ENCODE measurements at regions not wholly inside any gene's neighbourhood (a gene's known extent, or its start where the extent isn't known, plus 50 kb on each side); places are given as distances from the start of the nearest gene placed in this dataset.

DNA sequence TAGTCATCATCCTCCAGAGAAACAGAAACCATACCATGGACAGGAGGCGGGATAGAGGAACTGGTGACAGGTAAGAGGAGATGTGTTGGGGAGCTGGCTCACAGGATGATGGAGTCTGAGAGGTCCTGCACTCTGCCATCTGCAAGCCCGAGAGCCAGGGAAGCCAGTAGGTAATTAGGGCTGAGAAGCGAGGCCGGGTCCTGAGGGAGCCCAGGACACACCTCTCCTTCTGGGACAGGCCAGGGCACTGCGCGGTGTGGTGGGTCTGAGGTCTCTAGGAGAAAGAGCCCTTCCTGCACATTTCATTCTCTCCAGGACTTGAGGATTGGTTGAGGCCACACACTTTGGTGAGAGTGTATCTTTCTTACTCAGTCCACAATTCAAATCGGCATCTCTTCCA lies 415.5 kb downstream of the GLRX3 start:
- DNase-seq (no peak), ATAC-seq (no peak)
- peaks cover 19% of the 10 kb centered on the region for H3K27me3 Mint-ChIP-seq
- no peaks in the 10 kb centered on the region for H3K9me3 Mint-ChIP-seq
- H3K4me3 Mint-ChIP-seq: no peak overlapping the region
- H3K4me1 Mint-ChIP-seq: no peaks in the 10 kb centered on the region
- peak overlapping the region in 1 of 2 donors; percentile 20 for H3K27ac Mint-ChIP-seq

DNA sequence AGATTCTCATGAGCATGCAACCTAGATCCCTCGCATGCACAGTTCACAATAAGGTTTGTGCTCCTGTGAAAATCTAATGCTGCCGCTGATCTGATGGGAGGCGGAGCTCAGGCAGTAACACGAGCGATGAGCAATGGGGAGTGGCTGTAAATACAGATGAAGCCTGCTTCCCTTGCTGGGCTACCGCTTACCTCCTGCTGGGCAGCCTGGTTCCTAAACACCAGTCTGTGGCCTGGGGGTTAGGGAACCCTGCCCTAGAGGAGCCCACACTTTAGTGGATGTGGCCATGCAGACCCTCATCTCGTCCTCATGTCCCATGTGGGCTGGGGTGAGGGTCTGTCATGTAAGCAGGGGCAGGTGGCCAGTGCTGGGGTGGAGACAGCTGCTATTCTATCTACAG lies 417.6 kb downstream of the GLRX3 start:
- H3K4me1 Mint-ChIP-seq: no peaks in the 10 kb centered on the region
- no peaks in the 10 kb centered on the region for H3K9me3 Mint-ChIP-seq
- ATAC-seq (no peak), DNase-seq (no peak)
- no peak overlapping the region for H3K4me3 Mint-ChIP-seq
- peaks cover 2% of the 10 kb centered on the region for H3K27me3 Mint-ChIP-seq
- H3K27ac Mint-ChIP-seq: no peak overlapping the region

DNA sequence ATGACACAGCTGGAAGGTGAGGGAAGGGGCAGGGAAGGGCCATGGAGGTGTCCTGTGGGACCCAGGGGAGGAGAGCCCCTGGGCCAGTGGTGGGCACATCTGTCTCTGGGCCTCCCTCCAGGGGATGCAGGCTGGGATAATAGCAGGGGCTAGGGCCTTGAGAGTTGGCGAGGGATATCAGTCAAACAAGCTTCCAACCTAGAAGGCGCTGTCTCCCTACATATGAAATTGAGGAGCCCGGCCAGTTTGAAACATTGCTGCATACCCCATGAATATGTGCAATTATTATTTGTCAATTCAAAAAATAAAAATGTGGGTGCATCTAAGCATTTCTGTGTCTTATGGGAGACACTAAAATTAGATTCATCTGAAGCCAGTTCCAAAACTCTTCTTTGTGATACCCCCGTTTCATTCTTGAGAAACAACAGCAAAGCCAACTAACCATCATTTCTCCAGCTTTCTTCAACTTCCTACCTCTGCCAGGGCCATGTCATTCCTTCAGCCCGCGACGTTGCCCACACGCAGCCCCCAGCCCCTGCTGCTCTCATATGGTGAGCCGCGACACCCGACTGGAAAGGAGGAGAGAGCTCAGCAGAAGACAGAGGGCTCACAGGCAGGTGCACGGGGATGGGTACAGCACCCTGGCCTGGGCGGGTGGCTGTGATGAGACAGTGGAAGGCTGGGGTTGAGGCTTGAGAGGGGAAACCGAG lies 418.7 kb downstream of the GLRX3 start:
- DNase-seq: no peak
- Mint-ChIP-seq H3K9me3 (no peaks in the 10 kb centered on the region), H3K4me1 (no peaks in the 10 kb centered on the region), H3K4me3 (no peak overlapping the region), H3K27me3 (no peaks in the 10 kb centered on the region), H3K27ac (no peak overlapping the region)
- ATAC-seq: no peak

DNA sequence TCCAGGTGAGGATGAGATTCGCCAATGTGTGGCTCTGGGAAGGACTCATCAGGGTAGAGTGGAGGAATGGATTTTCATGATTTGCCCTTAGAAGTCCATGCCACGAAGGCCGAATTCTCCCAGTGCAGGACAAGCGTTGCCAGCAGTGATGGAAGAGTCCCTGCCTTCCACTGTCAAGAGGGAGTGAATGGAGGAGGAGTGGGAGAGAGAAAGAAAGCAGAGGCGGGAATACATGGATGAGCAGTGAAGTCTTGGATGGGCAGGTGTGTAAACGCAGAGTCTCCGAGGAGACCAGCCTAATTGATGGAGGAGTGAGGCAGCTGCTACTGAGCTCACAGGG lies 419.2 kb downstream of the GLRX3 start:
- H3K27ac Mint-ChIP-seq: no peak overlapping the region
- no peaks in the 10 kb centered on the region for H3K27me3 Mint-ChIP-seq
- H3K4me1 Mint-ChIP-seq: no peaks in the 10 kb centered on the region
- no peak overlapping the region for H3K4me3 Mint-ChIP-seq
- DNase-seq: no peak
- no peaks in the 10 kb centered on the region for H3K9me3 Mint-ChIP-seq
- no peak for ATAC-seq

DNA sequence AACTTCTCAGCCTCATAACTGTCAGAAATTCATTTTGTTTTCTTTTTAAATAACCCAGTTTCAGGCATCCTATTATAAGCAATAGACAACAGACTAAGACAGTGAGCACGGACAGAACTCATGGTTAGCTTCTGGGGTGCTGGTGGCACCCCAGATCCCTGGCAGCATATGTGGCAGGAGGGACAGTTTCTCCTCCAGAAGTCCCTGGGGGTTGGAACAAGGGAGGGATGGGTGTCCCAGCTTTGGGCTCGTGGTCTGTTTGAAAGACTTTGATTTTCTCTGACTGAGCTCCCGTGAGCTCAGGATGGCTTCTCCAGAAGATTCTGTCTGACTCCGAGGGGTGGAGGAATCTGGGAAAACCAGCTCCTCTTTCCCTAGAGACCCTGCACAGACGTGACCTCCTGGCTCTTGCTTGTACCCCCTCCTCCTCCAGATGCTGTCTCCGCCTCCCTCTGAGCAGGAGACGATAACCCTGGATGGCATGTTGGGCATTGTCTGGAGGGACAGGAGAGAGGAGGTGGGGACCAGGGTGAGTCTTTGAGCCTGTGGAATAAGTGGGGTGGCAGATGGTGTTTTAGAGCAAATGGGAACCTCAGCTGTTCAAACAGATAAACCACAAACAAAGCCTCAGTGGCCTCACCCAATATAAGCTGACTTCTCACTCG lies 421.1 kb downstream of the GLRX3 start:
- no peak for DNase-seq
- Mint-ChIP-seq H3K9me3 (no peaks in the 10 kb centered on the region), H3K27ac (no peak overlapping the region), H3K4me1 (no peaks in the 10 kb centered on the region), H3K27me3 (no peaks in the 10 kb centered on the region), H3K4me3 (no peak overlapping the region)
- ATAC-seq: no peak

DNA sequence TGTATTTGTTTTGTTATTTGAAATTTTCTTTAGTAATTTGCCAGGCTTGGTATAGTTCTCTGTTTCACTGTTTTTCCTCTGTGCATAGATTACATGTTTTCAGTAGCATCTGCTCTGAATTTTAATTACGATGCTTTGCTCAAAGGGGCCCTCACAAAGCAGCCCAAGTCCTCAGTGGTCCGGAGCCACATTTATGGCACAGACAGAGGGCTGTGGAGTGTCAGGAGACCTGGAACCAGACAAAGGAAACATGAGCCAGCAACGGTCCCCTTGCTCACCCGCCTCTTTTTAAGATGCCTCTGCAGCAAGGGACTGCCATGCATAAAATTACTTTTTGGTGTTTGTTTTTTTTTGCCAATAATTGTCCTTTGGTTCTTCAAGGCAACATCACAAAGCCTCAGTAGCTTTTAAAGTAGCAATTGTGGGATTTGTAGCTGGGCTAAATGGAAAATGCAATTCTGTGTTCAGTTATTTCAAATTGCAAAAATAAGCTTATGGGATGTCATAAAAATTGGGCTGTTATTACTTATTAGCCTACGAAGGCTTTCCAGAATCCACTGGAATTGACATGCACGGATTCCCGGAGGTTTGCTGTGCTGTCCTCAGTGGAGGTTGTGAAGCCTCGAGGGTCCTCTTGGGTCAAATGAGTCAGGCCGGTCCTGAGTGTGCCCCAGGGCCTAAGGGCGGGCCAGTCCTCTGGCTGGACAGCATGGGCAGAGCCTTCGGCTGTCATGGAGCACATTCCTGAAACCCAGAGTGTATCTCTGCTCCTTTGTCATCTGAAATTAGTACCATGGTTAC lies 422.8 kb downstream of the GLRX3 start:
- DNase-seq (no peak), ATAC-seq (no peak)
- no peak overlapping the region for H3K4me3 Mint-ChIP-seq
- no peaks in the 10 kb centered on the region for H3K9me3 Mint-ChIP-seq
- H3K27me3 Mint-ChIP-seq: no peaks in the 10 kb centered on the region
- no peaks in the 10 kb centered on the region for H3K4me1 Mint-ChIP-seq
- no peak overlapping the region for H3K27ac Mint-ChIP-seq

DNA sequence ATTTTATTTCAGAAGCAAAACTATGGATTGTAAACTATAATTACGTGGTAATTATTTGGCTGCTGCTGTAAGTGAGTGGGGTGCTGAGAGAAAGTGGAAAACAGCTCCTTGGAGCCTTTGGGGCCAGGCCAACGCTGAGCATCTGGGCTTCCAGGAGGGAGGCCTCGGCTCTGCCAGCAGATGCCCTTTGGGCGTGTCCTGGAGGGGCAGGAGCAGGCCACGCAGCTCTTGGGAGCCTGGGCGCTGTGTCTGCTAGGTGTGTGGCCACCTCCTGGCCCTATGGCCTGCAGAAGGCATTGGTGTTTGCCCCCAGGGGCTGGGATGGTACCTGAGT lies 423.3 kb downstream of the GLRX3 start:
- H3K4me3 Mint-ChIP-seq: no peak overlapping the region
- no peaks in the 10 kb centered on the region for H3K4me1 Mint-ChIP-seq
- no peak for ATAC-seq

DNA sequence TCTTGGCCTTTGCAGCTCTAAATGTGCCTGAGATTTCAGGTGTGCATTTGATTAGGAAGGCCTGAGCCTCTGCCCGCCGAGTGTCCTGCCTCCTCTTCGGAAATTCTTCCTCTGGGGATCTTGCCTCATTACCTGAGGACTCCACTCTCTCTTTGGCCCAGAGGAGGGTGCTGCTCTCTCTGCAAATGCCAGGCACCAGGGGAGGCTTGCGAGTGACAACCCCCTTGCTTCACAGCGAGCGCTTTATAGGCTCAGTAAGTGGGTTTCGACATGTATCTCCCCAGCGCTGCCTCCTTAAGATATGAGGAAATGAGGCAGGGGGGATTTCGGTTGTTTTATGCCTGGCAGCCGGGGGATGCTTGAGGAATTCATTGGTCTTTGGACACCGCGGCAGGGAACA lies 423.9 kb downstream of the GLRX3 start:
- Mint-ChIP-seq H3K9me3 (no peaks in the 10 kb centered on the region), H3K27me3 (no peaks in the 10 kb centered on the region), H3K4me3 (no peak overlapping the region), H3K4me1 (no peaks in the 10 kb centered on the region), H3K27ac (peak overlapping the region in 1 of 2 donors; percentile 23)
- ATAC-seq (no peak), DNase-seq (no peak)

More for the DNA sequence above, 423.3 kb downstream of the GLRX3 start:
- Mint-ChIP-seq H3K27ac (no peak overlapping the region), H3K9me3 (no peaks in the 10 kb centered on the region), H3K27me3 (no peaks in the 10 kb centered on the region)
- no peak for DNase-seq

DNA sequence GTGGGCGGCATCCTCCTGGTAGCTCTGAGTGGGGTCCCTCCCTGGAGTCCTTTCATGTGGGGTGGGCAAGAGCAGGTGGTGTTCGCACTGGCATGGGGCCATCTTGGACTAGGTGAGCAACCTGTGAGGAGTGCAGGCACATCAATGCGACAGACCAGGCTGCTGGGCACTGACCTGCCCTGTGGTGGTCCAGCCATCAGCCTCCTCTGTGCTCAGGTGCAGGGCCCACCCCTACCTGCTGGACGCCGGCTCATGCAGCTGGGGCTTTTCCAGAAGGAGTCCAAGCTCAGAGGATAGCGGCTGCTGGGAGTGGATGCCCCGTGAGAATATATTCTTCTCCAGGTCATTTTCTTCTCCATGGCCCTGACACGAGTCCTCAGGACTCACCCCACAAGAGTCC lies 424.4 kb downstream of the GLRX3 start:
- H3K27ac Mint-ChIP-seq: no peak overlapping the region
- no peaks in the 10 kb centered on the region for H3K4me1 Mint-ChIP-seq
- no peaks in the 10 kb centered on the region for H3K27me3 Mint-ChIP-seq
- DNase-seq (no peak), ATAC-seq (no peak)
- H3K4me3 Mint-ChIP-seq: no peak overlapping the region
- H3K9me3 Mint-ChIP-seq: no peaks in the 10 kb centered on the region

DNA sequence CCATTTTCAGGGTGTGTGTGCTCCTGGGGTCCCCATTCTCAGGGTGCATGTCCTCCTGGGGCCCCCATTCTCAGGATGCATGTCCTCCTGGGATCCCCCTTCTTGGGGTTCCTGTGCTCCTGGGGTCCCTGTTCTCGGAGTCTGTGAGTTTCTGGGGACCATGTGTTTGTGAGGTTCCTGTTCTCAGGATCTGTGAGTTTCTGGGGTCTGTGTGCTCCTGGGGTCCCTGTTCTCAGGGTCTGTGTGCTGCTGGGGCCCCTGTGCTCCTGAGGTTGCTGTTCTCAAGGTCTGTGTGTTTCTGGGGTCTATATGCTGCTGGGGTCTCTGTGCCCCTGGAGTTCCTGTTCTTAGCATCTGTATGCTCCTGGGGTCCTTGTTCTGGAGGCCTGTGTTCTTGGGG lies 425.5 kb downstream of the GLRX3 start:
- H3K27ac Mint-ChIP-seq: no peak overlapping the region
- H3K27me3 Mint-ChIP-seq: no peaks in the 10 kb centered on the region
- ATAC-seq (no peak), DNase-seq (no peak)
- H3K4me1 Mint-ChIP-seq: no peaks in the 10 kb centered on the region
- no peak overlapping the region for H3K4me3 Mint-ChIP-seq
- no peaks in the 10 kb centered on the region for H3K9me3 Mint-ChIP-seq

DNA sequence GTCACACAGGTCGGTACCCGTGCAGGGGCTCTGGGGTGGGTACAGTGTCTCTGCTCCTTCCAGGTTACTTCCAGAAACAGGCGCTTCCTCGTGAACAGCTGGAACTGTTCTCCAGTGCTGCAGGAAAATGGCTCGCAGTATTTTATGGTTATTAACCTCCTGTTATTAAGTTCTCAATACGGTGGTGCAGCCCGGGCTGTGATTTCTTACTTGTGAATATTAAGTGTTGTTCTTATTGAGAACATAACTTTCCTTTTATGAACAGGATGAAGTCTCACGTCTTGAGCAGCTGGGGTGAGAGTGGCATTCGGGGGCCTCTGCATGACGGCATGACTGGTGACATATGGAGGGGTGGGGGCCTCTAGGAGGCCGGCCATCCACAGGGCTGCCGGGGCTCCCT lies 430.8 kb downstream of the GLRX3 start:
- ATAC-seq (no peak), DNase-seq (no peak)
- no peaks in the 10 kb centered on the region for H3K27me3 Mint-ChIP-seq
- H3K4me1 Mint-ChIP-seq: no peaks in the 10 kb centered on the region
- H3K4me3 Mint-ChIP-seq: no peak overlapping the region
- no peak overlapping the region for H3K27ac Mint-ChIP-seq
- H3K9me3 Mint-ChIP-seq: peaks cover 0 to 7% of the 10 kb centered on the region in 2 donors

DNA sequence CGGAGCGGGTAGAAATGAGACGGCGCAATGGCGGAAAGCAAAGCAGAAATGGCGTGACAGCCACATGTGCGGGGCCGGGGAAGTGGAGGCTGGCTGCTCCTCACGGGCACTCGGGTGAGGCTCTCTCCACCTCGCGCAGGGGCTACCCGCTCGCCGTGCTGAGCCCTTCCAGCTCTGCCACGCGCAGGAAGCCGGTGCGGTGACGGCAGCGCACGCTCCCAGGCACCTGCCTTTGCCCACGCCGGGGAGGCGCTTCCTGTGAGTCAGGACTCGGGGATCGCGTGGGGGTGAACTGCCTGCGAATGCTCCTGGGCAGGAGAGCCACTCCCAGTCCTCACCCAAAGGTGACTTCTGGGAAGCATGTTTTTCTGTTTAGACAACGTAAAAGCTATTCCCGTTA lies 431.2 kb downstream of the GLRX3 start:
- no peak overlapping the region for H3K4me3 Mint-ChIP-seq
- peaks cover 0 to 7% of the 10 kb centered on the region in 2 donors for H3K9me3 Mint-ChIP-seq
- no peak overlapping the region for H3K27ac Mint-ChIP-seq
- no peaks in the 10 kb centered on the region for H3K27me3 Mint-ChIP-seq
- H3K4me1 Mint-ChIP-seq: no peaks in the 10 kb centered on the region
- ATAC-seq: no peak
- no peak for DNase-seq

DNA sequence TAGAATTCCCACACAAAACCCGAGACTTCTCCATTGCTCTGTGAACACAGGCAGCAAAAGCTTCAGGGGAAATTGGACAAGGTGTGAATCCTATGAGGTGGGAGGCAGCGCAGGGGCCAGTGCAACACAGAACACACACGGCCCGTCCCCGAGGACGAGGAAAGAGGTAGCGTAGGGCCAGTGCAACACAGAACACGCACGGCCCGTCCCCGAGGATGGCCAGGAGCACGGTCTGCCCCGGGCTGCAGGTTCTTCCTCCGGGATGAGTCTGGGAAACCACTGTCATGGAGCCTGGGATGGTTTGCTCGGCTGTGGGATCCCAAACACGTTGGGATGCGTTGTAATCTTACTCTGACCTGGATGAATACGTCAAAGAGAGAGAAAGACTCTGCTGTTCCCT lies 432.1 kb downstream of the GLRX3 start:
- no peak for DNase-seq
- Mint-ChIP-seq H3K27me3 (no peaks in the 10 kb centered on the region), H3K4me1 (no peaks in the 10 kb centered on the region), H3K9me3 (peaks cover 0 to 7% of the 10 kb centered on the region in 2 donors), H3K27ac (no peak overlapping the region), H3K4me3 (no peak overlapping the region)
- no peak for ATAC-seq

DNA sequence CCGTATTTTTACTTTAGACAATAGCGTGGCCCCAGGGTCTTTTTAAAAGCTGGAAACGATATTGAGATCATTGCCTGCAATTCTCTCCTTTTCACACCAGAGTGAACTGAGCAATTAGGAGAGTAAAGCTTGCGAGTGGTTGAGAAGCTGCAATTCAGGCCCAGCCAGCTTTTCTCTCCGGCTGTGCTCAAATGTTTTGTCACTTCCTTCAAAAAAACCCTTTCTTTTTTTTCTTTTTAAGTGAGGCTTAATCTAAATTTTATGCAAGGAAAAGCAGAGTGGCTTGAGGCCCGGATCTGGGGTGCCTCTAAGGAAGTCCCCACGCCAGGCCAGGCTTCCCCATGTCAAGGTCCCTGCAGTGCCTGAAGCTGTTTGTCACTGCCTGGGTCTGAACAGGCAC lies 433.9 kb downstream of the GLRX3 start:
- Mint-ChIP-seq H3K27ac (no peak overlapping the region), H3K4me3 (no peak overlapping the region), H3K4me1 (no peaks in the 10 kb centered on the region), H3K27me3 (no peaks in the 10 kb centered on the region), H3K9me3 (peaks cover 0 to 11% of the 10 kb centered on the region in 2 donors)
- DNase-seq (no peak), ATAC-seq (no peak)

DNA sequence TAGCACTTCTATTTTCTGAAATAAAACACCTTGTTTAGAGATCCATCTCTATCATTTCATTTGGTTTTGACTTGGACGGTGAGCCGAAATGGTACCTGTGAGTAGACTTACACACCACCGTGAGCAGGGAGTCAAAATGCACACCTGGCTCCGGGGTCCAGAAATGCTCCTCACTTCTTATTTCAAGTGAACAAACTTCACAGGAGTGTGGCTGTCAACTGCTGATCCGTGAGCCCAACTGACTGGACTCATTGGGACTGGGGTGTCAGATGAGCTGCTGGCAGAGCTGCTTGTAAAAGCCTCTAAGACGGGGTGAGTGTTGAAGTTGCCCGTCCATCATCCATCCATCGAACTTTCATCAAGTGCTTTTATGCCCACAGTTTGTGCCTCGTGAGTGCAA lies 435.5 kb downstream of the GLRX3 start:
- no peak for DNase-seq
- Mint-ChIP-seq H3K27me3 (no peaks in the 10 kb centered on the region), H3K4me3 (no peak overlapping the region), H3K9me3 (peaks cover 0 to 16% of the 10 kb centered on the region in 2 donors), H3K4me1 (no peaks in the 10 kb centered on the region), H3K27ac (no peak overlapping the region)
- no peak for ATAC-seq

DNA sequence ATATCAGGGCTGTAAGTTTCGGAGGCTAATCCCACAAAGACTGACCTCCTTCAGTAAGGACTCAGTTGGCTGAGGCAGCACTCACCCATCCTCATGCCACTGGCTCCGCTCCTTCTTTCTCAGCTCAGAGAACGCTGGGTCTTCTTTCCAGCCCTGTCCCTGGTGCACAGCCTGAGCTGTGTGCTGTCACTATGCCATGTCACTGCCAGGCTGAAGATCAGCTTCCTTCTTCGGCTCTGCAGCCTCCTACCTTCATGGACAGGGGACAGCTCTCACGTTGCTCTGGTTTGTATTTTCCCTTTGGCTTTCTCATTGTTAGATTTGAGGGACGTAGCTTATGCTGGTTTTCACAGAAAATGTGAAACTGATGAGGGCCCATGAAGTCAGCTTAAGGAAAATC lies 437.3 kb downstream of the GLRX3 start:
- H3K9me3 Mint-ChIP-seq: peaks cover 0 to 10% of the 10 kb centered on the region in 2 donors
- ATAC-seq (no peak), DNase-seq (no peak)
- H3K4me3 Mint-ChIP-seq: no peak overlapping the region
- no peaks in the 10 kb centered on the region for H3K4me1 Mint-ChIP-seq
- H3K27me3 Mint-ChIP-seq: peaks cover 2% of the 10 kb centered on the region
- H3K27ac Mint-ChIP-seq: no peak overlapping the region
